ENCODE measurements at regions not wholly inside any gene's neighbourhood (a gene's known extent, or its start where the extent isn't known, plus 50 kb on each side); places are given as distances from the start of the nearest gene placed in this dataset.

- in situ Hi-C loops (cut with HindIII; ENCODE audit: low pct_unique_long_range_greater_than_20kb, low sequenced_read_pairs), result no loop called here
Measured at GRCh38 chr21:16082038-16082816, 352.4 kb downstream of the USP25 start.

GRCh38 chr21:16084776-16085364, 355.1 kb downstream of the USP25 start:
- no peak for TF ChIP-seq JUND (IDR thresholded peaks at IDR 0.05; ENCODE audit: low read depth)
- DNase-seq (ENCODE audit: low read depth in 1 of 2, low spot score in 1 of 2), result no peak
- in situ Hi-C loops (cut with HindIII; ENCODE audit: low pct_unique_long_range_greater_than_20kb, low sequenced_read_pairs), result no loop called here

More at GRCh38 chr21:16082038-16082816, 352.4 kb downstream of the USP25 start:
- TF ChIP-seq JUND (IDR thresholded peaks at IDR 0.05; ENCODE audit: low read depth), result no peak
- peak in 1 of 2 experiments; percentile 16 for DNase-seq (ENCODE audit: low read depth in 1 of 2, low spot score in 1 of 2)

GRCh38 chr21:16085421-16085820, 355.6 kb downstream of the USP25 start:
- no peak for TF ChIP-seq JUND (IDR thresholded peaks at IDR 0.05; ENCODE audit: low read depth)
- in situ Hi-C loops (cut with HindIII; ENCODE audit: low pct_unique_long_range_greater_than_20kb, low sequenced_read_pairs), result no loop called here
- DNase-seq (ENCODE audit: low read depth in 1 of 2, low spot score in 1 of 2), result no peak

- DNase-seq (ENCODE audit: low read depth in 1 of 2, low spot score in 1 of 2), result no peak
- in situ Hi-C loops (cut with HindIII; ENCODE audit: low pct_unique_long_range_greater_than_20kb, low sequenced_read_pairs), result no loop called here
- no peak for TF ChIP-seq JUND (IDR thresholded peaks at IDR 0.05; ENCODE audit: low read depth)
Measured at GRCh38 chr21:16086121-16086520, 356.3 kb downstream of the USP25 start.

GRCh38 chr21:16086936-16087335, 357.2 kb downstream of the USP25 start:
- in situ Hi-C loops (cut with HindIII; ENCODE audit: low pct_unique_long_range_greater_than_20kb, low sequenced_read_pairs), result no loop called here
- TF ChIP-seq JUND (IDR thresholded peaks at IDR 0.05; ENCODE audit: low read depth), result no peak
- DNase-seq (ENCODE audit: low read depth in 1 of 2, low spot score in 1 of 2), result no peak

GRCh38 chr21:16087523-16087922, 357.7 kb downstream of the USP25 start:
- in situ Hi-C loops (cut with HindIII; ENCODE audit: low pct_unique_long_range_greater_than_20kb, low sequenced_read_pairs), result no loop called here
- no peak for TF ChIP-seq JUND (IDR thresholded peaks at IDR 0.05; ENCODE audit: low read depth)
- no peak for DNase-seq (ENCODE audit: low read depth in 1 of 2, low spot score in 1 of 2)

- in situ Hi-C loops (cut with HindIII; ENCODE audit: low pct_unique_long_range_greater_than_20kb, low sequenced_read_pairs), result no loop called here
- TF ChIP-seq JUND (IDR thresholded peaks at IDR 0.05; ENCODE audit: low read depth), result no peak
- DNase-seq (ENCODE audit: low read depth in 1 of 2, low spot score in 1 of 2), result no peak
Measured at GRCh38 chr21:16088056-16088455, 358.3 kb downstream of the USP25 start.

- in situ Hi-C loops (cut with HindIII; ENCODE audit: low pct_unique_long_range_greater_than_20kb, low sequenced_read_pairs), result no loop called here
- no peak for TF ChIP-seq JUND (IDR thresholded peaks at IDR 0.05; ENCODE audit: low read depth)
- no peak for DNase-seq (ENCODE audit: low read depth in 1 of 2, low spot score in 1 of 2)
Measured at GRCh38 chr21:16095005-16095404, 365.2 kb downstream of the USP25 start.

- no peak for DNase-seq (ENCODE audit: low read depth in 1 of 2, low spot score in 1 of 2)
- TF ChIP-seq JUND (IDR thresholded peaks at IDR 0.05; ENCODE audit: low read depth), result no peak
- in situ Hi-C loops (cut with HindIII; ENCODE audit: low pct_unique_long_range_greater_than_20kb, low sequenced_read_pairs), result no loop called here
Measured at GRCh38 chr21:16096988-16097387, 367.2 kb downstream of the USP25 start.

GRCh38 chr21:16102113-16102512, 372.3 kb downstream of the USP25 start:
- in situ Hi-C loops (cut with HindIII; ENCODE audit: low pct_unique_long_range_greater_than_20kb, low sequenced_read_pairs), result no loop called here
- DNase-seq (ENCODE audit: low read depth in 1 of 2, low spot score in 1 of 2), result no peak
- TF ChIP-seq JUND (IDR thresholded peaks at IDR 0.05; ENCODE audit: low read depth), result no peak

GRCh38 chr21:16108561-16109075, 378.8 kb downstream of the USP25 start:
- in situ Hi-C loops (cut with HindIII; ENCODE audit: low pct_unique_long_range_greater_than_20kb, low sequenced_read_pairs), result no loop called here
- DNase-seq (ENCODE audit: low read depth in 1 of 2, low spot score in 1 of 2), result no peak
- no peak for TF ChIP-seq JUND (IDR thresholded peaks at IDR 0.05; ENCODE audit: low read depth)

GRCh38 chr21:16113052-16113715, 383.4 kb downstream of the USP25 start:
- no peak for TF ChIP-seq JUND (IDR thresholded peaks at IDR 0.05; ENCODE audit: low read depth)
- no peak for DNase-seq (ENCODE audit: low read depth in 1 of 2, low spot score in 1 of 2)
- in situ Hi-C loops (cut with HindIII; ENCODE audit: low pct_unique_long_range_greater_than_20kb, low sequenced_read_pairs), result no loop called here

GRCh38 chr21:16115461-16115860, 385.7 kb downstream of the USP25 start:
- in situ Hi-C loops (cut with HindIII; ENCODE audit: low pct_unique_long_range_greater_than_20kb, low sequenced_read_pairs), result no loop called here
- no peak for DNase-seq (ENCODE audit: low read depth in 1 of 2, low spot score in 1 of 2)
- no peak for TF ChIP-seq JUND (IDR thresholded peaks at IDR 0.05; ENCODE audit: low read depth)
